GM21360 (cell line): ENCODE measurements at regions not wholly inside any gene's neighbourhood (a gene's known extent, or its start where the extent isn't known, plus 50 kb on each side); places are given as distances from the start of the nearest gene placed in this dataset.

Experiments
- ATAC-seq: cut with Tn5 transposase; IDR thresholded peaks from one replicate; pipeline ENCODE4 v1.9.1; 2021; ENCODE audit warnings: mild to moderate bottlenecking, moderate library complexity; ENCODE audit not compliant: unreplicated experiment

DNA sequence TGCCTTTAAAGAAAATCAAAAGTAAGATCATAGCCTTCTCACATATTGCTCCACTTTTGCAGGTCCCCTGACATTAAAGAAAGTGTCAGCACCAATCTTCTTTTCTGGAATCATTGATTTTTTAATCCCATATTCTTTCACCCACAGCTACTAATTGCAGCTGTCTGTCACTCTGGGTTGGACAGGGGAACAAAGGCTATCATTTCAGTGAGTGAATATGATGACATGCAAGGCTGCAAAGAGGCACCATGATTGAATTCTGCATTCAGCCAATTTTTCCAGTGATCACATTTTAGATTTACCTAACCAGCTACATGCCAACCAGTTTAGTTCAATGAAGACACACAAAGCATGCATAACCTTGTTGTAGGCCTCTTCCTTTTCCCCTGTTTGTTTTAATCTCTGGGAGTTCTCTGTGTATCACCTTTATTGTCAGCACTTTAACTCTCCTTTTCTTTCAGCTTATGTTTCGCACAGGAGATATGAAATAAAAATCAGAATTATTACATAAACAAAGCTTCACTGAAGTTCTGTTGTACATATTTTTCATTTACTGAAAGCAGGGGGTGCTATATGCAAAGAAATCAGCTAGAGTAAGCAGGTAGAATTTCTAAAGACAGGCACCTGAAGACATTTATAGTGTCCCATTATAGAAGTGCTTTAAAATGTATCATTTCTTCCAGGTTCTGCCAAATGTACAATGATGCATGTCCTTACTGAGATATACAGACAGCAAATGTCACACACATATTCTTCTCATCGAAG lies 584.8 kb downstream of the PLA2G4A start:
- ATAC-seq: no peak

DNA sequence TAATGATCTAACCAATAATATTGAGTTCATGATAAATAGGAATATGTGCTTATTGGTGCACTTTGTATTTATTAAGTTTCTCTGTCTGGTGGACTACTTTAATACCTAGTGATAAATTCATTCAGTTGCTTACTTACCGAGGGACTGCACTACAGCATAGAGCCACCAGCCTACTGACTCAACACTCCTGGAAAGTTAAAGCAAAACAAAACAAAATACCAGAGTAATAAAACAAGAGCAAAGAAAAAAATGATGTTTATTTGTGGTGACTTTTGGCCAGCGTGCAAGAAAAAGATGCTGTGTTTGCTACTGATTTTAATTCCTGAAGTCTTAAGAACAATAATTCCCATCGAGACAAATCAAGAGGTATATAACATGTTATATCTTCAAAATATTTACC lies 586.3 kb downstream of the PLA2G4A start:
- no peak for ATAC-seq

DNA sequence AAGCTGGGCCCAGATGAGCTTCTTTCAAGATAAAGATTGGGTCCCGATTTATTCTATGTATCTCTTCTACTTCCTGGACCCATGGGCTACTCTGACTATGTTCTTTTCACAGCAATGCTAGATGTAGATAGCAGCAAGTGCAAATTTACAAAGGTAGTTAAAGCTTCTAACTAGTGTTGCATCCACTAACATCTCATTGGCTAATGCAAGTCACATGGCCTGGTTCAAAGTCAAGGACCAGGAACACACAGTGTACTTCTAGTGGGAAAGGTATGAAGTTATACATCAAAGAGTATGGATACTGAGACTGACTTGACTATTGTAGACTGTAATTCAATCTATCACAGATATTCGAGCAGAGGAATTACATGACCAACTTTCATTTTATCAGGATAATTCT lies 588.8 kb downstream of the PLA2G4A start:
- no peak for ATAC-seq

DNA sequence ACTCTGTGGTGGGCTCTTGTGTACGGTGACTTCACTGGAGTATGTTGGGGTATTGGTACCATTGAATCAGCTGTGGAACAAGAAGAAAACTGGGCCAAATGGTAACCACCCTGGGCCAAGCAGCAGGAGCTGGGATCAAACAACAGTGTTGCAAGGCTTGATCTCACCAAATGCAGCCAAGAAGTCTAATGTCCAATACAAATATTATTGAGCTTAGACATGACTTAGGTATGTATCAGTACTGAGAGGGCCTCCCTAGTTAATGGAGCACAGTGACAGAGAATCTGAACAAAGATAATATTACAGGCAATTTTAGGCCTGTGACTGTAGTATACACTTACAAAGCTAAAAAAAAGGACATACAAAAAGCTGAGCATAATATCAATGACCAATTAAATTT lies 604.8 kb downstream of the PLA2G4A start:
- no peak for ATAC-seq

DNA sequence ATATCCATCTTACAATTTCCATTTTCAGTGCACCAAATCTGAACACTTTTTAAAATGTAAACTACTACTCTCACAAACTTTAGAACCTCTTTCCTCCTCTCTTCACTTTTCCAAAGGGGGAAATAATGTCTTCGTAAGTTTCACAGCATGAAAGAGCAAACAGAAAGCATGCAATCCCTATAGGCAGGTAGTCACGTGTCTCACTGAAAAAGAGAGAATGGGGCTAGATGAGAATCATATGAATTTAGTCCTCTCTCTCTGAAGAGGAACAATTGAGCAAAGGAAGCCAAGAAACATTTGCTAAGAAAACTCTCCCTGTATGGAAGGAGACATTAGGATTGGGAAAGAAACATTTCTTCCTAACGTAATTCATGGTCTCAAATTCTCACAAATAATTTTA lies 613.9 kb downstream of the PLA2G4A start:
- no peak for ATAC-seq

DNA sequence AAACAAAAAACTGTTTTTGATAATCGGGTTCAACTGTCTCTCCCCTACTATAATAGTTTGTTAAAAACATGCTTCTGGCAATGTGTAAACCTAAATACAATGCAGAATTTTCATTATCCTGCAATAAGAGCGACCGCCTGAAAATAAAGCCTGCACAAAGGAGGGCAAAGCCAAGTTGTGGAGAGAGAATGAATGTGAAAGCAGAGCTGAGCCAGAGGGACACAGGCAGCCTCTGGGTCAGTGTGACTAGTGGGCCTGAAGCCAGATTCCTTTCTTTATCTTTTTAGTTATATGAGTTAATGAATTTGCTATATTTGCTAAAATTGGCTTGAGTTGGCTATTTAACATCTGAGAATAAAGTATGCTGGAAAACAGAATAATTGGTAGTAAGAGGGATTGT lies 615.2 kb downstream of the PLA2G4A start:
- ATAC-seq: no peak

DNA sequence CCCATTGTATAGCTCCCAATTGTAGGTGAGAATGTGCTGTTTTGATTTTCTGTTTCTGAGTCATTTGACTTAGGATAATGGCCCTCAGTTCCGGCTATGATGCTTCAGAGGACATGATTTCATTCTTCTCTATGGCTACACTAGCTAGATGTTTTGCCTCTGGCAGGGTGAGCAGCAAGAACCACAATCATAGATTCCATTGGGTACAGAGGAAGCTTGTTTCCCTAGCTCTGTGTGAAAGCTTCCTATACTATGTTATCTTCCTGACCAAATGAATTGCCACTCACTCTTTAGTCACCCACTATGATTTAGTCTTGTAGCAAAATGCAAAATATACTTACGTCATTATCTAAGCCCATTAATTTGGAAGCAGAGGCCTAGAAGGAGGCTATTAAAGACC lies 616.3 kb downstream of the PLA2G4A start:
- ATAC-seq: no peak

DNA sequence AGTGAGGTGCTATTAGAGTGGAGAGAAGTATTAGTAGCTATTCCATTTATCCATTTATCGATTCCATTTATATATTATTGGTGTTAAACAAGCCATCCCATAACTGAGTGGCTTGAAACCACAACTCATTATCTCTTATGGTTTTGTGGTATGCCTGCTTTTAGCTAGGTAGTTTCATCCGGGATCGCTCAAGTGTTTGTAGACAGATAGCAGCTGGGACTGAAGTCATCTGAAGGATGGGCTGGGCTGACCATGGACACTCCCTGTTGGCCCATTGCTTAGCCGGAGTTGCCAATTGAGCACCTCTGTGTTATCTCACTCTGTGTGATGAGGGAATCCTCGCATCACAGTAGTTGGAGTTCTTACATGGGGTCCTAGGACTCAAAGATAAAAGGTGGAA lies 622.5 kb downstream of the PLA2G4A start:
- ATAC-seq: no peak

DNA sequence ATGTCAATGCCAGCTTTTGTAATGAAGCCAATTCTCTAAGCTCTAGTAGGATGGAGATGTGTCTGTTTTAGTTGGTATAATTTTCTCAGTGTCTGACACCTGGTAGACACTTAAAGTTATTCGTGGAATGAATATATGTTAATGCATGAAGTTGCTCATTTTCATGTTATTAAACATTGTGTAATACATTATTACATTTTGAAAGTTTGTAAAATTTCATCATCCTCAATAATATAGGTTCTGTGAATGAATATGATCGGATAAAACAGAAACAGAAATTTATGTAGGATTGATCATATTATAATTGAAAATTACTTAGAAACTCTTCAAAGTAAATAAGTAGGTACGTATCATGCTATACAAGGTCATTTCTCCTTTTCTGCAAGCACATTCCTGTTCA lies 625.3 kb downstream of the PLA2G4A start:
- ATAC-seq: no peak

DNA sequence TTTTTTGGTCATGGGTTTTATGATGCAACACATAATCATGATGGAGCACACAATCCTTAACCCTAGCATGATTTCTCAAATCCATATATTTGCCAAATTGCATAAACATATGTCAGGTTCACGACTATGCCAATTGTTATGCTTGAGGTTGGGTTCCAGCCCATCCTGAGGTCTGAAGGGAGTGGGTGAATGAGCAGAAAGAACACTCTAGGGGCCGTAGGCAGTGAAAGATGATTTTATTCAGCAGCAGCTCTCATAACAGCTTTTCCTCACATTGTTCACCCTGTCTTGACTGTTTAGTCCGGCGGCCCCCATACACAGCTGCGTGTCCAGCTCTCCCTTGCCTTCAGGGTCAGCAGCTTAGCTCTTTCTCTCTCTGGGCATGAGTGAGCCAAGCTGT lies 627.7 kb downstream of the PLA2G4A start:
- ATAC-seq: no peak

DNA sequence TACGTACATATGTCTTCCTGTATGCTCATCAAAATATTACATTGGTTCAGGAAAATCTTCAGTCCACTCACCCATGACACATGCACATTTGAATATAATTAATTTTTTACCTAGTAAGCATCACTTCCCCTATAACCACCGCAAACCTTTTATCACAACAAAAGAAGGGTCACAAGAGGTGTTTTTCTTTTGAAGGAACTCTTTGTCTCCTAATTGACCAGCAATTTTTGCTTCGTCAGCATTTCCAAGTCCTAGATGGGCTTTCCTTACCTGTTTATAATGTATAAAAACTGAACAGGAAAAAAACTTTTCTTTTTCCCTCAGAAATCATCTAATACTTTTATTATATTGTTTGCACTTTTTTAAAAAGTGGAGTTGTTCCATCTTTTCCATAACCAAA lies 631.3 kb downstream of the PLA2G4A start:
- ATAC-seq: no peak

DNA sequence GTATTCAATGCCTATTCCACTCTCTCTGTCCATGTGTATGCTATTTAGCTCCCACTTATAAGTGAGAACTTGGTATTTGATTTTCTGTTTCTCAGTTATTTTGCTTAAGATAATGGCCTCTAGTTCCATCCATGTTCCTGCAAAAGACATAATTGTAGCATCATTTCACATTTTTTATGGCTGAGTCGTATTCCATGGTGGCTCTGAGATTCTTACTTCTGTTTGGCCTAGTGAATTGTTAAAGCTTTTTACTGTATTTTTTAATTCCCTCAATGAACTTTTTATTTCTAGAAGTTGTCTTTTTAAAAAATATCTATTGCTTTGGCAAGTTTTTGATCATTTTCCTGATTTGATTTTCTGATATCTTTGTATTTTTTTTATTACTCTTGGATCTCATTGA lies 635.6 kb downstream of the PLA2G4A start:
- no peak for ATAC-seq

DNA sequence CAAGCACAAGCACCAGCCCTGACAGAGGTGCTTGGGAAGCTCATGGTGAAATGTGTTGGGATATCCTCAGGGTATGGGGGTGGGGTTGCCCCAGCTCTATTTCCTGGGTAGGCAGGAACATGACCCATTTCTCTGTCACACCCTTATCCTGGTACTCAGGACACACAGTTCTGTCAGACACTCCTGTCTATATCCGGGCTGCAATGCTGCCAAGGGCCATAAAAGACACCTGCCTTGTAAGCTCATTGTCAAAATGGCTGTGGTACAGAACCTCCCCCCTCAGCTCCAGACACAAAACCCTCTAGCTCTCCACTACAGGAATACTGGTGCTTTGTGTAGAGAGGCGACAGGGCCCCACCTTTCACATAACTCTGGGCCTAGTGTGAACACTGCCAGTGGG lies 636.7 kb downstream of the PLA2G4A start:
- no peak for ATAC-seq

DNA sequence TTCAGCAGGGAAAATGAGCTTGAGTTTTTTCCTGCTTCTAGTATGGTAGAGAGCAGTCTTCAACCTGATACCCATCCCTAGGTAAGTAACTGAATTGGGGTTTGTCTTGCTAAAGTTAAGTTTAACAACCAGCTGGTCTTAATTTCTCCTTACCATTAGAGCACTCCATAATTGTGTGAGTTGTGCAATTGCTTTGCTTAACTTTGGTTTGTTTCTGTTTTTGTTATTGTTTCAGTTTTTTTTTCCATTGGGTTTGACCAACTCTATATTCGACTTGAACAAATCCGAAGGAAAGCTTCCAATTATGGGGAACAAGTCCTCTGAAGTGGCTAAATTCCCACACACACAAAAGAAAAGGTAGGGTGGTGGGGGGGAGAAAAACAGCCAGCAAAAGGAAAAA lies 641.1 kb downstream of the PLA2G4A start:
- ATAC-seq: no peak

DNA sequence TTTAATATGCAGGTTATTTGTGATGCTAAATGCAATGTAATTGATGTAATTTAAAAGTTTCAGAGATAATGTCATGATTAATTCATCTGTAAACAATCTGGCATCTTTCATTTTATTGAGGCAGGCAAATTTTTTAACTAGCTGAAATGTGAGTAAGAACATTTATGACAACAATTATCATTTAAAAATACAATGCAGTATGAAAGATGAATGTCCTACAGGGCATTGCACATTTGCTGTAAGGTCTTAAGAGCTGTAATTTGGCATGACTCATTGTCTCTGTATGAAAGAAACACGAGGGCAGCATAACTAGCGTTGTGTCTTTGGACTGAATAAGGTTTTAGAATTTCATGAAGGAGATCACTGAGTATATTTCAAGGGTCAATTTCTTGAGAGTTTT lies 642.8 kb downstream of the PLA2G4A start:
- no peak for ATAC-seq

DNA sequence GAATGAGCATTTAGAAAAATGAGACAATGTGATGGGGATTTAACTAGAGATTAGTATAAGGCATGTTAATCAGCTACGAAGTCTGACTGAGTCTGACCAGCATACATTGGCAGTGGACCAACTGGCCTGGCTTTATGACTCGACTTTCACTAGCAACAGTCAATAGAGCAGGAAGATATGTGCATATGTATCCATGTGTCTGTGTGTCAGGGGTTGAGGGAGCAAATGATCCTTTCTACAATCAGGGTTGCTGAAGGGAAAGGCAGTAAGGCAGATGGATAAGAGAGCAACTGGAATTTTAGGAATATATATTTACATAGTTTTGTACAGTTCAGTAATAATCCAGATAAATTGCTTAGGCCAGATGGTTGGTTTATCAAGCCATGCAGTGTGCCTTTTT lies 645.6 kb downstream of the PLA2G4A start:
- no peak for ATAC-seq

DNA sequence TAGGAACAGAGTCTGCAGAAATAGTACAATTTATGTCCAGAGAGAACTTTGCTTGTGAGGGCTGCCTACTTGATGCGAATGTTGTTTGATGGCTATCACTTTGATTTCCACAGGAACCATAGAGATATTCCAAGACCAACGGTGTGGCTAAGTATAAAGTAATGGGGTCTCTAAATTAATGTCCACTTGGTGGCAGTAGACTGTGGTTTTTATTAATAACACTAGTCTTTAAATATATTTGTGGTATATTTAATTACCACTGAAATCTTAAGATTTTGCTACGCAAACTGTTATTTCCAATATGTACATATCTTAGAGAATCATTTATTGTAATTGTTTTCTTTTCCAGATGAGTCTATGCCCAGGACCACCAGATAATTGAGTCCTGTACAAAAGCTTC lies 647.9 kb downstream of the PLA2G4A start:
- no peak for ATAC-seq

DNA sequence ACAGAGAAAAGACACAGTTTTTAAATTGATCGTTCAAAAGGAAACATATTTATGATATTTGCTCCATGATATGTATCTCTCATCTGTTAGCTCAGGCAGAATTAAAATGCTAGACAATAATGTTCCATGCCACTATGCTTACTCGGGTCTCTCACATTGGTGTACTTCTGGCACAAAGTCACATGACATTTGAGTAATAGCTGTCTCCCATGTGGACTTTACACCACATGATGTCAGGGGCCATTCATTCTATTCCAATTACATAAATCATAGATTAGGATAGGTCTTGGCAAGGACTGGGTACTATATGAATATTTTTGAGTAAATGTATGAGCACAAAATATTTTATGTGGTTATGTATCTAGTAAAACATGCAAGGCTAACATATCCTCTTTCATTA lies 648.4 kb downstream of the PLA2G4A start:
- no peak for ATAC-seq

DNA sequence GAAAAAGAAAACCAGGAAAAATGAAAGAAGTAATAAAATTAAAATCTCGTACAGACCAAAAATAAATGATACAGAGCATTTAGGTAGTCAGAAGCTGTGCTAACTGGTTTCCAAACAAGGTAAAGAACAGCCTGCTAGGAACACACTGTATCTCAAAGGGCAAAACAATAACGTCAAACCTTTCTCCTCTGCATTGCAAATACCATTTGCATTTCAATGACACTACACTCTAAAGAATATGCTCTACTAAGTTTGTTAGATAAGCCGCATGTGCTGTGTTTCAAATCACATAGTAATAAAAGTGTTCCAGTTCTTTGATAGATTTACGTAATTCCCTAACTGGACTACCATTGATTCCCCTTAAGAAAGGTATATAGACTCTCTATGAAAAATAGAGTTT lies 648.8 kb downstream of the PLA2G4A start:
- no peak for ATAC-seq

DNA sequence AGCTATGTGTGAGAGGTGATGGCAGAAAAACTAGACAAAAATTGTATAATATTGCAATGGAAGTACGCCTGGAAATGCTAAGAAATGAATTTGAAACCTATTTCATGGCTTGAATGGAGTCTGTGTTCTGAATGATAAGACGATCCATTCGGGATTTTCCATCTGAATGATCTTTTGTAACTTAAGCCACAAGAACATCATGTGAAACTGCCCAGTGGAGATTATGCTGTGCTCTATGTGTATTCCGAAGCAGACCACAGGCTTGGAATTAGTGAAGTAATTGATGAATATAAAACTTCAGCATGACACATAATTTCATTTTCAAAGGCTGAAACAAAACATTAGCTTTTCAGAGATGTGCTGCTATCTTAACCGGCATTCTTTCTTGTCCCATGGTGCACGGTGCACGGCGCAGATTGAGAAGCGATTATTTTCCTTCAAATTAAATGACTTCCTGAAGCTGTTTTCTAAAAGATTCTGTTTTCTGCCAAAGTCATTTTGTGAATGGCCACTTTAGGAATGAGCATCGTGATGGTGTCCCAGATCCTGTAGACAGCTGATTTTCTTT lies 652.9 kb downstream of the PLA2G4A start:
- no peak for ATAC-seq

DNA sequence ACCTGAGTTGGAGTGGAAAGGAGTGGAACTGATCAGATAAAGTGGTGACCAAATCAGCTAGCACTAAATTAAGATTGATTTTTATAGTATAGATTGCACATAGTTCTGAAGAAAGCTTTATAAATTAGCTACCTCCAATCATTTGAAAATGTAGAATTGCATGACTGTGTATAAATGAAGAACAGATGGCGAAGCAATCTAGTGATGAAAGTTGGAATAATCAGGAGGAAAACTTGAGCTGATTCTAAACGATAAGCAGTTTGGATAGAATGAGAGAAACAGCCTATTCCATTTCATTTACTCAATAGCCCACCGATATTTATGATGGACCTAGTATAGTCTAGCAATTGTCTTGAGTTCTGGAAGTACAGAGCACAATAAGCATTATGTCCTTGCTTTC lies 661.5 kb downstream of the PLA2G4A start:
- no peak for ATAC-seq

DNA sequence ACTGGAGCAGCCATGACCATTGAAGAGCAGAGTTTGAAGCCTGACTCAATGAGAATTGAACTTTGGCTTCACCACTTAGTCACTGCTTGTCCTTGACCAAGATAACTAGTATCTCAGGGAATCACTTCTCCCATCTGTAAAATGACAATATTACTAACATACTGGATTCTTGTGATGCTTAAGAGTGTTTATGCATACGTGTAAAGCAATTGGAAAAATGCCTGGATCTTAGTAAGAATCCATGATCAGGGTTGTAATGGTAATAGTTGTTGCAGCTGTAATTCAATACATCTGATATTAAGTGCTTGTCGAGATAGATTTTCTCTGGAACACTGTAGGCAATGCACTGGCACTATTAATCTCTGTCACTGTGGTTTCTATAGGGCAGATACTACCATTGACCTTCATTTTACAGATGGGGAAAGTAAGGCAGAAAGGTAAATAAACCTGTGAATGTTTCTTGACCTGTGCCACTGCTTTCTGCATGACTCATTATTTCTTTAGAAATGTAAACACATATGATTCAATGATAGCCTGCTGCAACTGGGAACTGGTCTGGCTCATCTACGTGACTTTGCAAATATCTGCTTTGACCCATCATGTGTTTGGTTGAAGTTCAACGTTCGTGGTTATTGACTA lies 662.5 kb downstream of the PLA2G4A start:
- no peak for ATAC-seq

DNA sequence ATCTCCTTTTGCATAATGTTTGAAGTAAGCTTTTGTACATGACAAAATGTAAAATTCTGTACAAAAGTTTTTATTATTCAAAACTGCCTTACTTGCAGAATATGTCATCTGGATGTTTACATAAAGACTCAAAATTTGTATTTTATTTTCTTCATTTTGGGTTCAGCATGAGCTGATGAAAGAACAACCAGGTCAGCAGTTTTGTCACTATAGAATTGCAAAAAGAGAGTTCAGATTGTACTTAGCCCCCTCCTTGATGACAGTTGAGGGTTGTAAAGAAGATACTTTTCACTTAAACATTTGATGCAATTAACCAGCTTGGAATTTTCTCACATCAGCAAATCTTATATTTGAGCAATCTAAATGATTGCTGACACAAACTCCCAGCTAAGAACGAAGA lies 669.3 kb downstream of the PLA2G4A start:
- ATAC-seq: no peak
